IMR-90 (cell line): ENCODE measurements at regions not wholly inside any gene's neighbourhood (a gene's known extent, or its start where the extent isn't known, plus 50 kb on each side); places are given as distances from the start of the nearest gene placed in this dataset.

Source experiments
- CEBPB ChIP-seq: IDR thresholded peaks from 2 replicates; pipeline ENCODE4 v1.6.1; 2012; ENCODE audit warnings: low read depth, low read length, improper control_type of control experiment
- CTCF ChIP-seq: conservative IDR thresholded peaks from 2 replicates; pipeline ENCODE4 v1.5.1; 2012; ENCODE audit warnings: mild to moderate bottlenecking, low read depth, low read length, improper control_type of control experiment
- FOS ChIP-seq: fragments of 150-350 bp; IDR thresholded peaks from 2 replicates; pipeline ENCODE4 v1.6.1; 2016; ENCODE audit warnings: low read depth, low read length
- MXI1 ChIP-seq: IDR thresholded peaks from 2 replicates; pipeline ENCODE4 v1.6.1; 2012; ENCODE audit warnings: low read depth, mild to moderate bottlenecking, low read length, moderate library complexity, borderline replicate concordance
- POLR2A ChIP-seq: IDR thresholded peaks from 2 replicates; pipeline ENCODE4 v1.6.1; 2012; ENCODE audit warnings: mild to moderate bottlenecking, low read depth, low read length
- RCOR1 ChIP-seq: IDR thresholded peaks from 2 replicates; pipeline ENCODE4 v1.6.1; 2012; ENCODE audit warnings: mild to moderate bottlenecking, low read length, improper control_type of control experiment; ENCODE audit not compliant: insufficient replicate concordance

GRCh38 chr5:143946837-143947236 is 134.9 kb downstream of the HMHB1 start:
- no peak for TF ChIP-seq CTCF
- TF ChIP-seq RCOR1 = no peak
- no peak for TF ChIP-seq FOS
- TF ChIP-seq MXI1 = no peak
- TF ChIP-seq CEBPB = no peak
- TF ChIP-seq POLR2A = no peak
